ENCODE measurements at regions not wholly inside any gene's neighbourhood (a gene's known extent, or its start where the extent isn't known, plus 50 kb on each side); places are given as distances from the start of the nearest gene placed in this dataset.

DNA sequence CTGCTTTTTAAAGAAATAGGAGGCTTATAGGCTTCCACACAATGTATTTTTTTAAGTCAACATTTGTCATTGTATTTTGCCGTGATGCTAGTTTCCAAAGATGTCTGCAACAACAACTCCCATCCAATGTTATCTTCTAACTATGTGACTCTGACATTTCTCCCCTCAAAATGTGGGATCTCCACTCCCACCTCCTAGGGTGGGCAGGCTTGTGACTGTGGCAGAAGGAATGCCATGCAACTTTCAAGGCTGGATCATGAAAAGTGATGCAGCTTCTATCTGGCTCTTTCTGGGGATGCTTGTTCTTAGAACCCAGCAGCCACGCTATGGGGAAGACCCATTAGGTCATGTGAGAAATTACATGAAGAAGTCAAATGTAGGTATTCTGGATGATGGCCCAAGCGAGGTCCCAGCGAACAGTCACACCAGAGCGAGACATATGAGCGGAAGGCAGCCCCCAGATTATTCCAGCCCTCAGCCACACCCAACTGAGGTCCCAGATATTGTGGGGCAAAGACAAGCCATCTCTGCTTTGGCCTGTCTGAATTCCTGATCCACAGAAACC lies 124.3 kb downstream of the BDH1 start:
- no peaks in the 10 kb centered on the region for H3K23me2 ChIP-seq (ENCODE audit: insufficient read length, low read depth, low read length, poor library complexity, severe bottlenecking)
- TF ChIP-seq, protein P1, sequence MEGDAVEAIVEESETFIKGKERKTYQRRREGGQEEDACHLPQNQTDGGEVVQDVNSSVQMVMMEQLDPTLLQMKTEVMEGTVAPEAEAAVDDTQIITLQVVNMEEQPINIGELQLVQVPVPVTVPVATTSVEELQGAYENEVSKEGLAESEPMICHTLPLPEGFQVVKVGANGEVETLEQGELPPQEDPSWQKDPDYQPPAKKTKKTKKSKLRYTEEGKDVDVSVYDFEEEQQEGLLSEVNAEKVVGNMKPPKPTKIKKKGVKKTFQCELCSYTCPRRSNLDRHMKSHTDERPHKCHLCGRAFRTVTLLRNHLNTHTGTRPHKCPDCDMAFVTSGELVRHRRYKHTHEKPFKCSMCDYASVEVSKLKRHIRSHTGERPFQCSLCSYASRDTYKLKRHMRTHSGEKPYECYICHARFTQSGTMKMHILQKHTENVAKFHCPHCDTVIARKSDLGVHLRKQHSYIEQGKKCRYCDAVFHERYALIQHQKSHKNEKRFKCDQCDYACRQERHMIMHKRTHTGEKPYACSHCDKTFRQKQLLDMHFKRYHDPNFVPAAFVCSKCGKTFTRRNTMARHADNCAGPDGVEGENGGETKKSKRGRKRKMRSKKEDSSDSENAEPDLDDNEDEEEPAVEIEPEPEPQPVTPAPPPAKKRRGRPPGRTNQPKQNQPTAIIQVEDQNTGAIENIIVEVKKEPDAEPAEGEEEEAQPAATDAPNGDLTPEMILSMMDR (conservative IDR thresholded peaks at IDR 0.05), result no peak
- H4K91ac ChIP-seq (ENCODE audit: insufficient read length, low read depth, low read length), result no peak overlapping the region
- H4K20me1 ChIP-seq (ENCODE audit: control insufficient read depth, insufficient read depth, insufficient read length), result no peaks in the 10 kb centered on the region
- no peaks in the 10 kb centered on the region for H3K79me1 ChIP-seq (ENCODE audit: insufficient read depth, low read depth, low read length, poor library complexity, severe bottlenecking)
- H2BK5ac ChIP-seq (ENCODE audit: insufficient read length, low read length), result no peak overlapping the region
- H2BK20ac ChIP-seq (ENCODE audit: low read depth, low read length, poor library complexity, severe bottlenecking), result no peak overlapping the region
- H3K4me2 ChIP-seq (ENCODE audit: insufficient read depth, insufficient read length, low read length), result no peak overlapping the region
- H3K4me1 ChIP-seq (ENCODE audit: insufficient read depth, low read length), result no peaks in the 10 kb centered on the region
- no peak overlapping the region for H3K27ac Mint-ChIP-seq
- no CpG with 5 or more reads among the region's 6 CpGs for WGBS (ENCODE audit: extremely low coverage, insufficient read length, low lambda C conversion rate)
- no peaks in the 10 kb centered on the region for H3K9me3 ChIP-seq (ENCODE audit: control insufficient read depth, low read depth, low read length)
- H3K27ac ChIP-seq (ENCODE audit: insufficient read length, low read depth, low read length), result no peak overlapping the region
- DNase-seq, result no peak
- H3K56ac ChIP-seq (ENCODE audit: insufficient read length, low read depth, low read length), result no peak overlapping the region
- peaks cover 12 to 16% of the 10 kb centered on the region in 2 experiments for H3K4me1 Mint-ChIP-seq
- H3K9me3 Mint-ChIP-seq, result no peaks in the 10 kb centered on the region
- no peak overlapping the region for H2AFZ ChIP-seq (ENCODE audit: low read length)
- H2BK15ac ChIP-seq (ENCODE audit: low read depth, low read length), result no peak overlapping the region
- no peak overlapping the region for H4K8ac ChIP-seq (replicated peaks; ENCODE audit: insufficient read length, low read depth, low read length)
- no peak overlapping the region for H3K4me3 Mint-ChIP-seq
- no peak overlapping the region for H2BK12ac ChIP-seq (ENCODE audit: insufficient read length, low read depth, low read length)
- no peak overlapping the region for H2BK120ac ChIP-seq (ENCODE audit: low read depth, low read length, poor library complexity, severe bottlenecking)
- H3K23ac ChIP-seq (ENCODE audit: insufficient read length, low read depth, low read length), result no peak overlapping the region
- no peak overlapping the region for H3K14ac ChIP-seq (ENCODE audit: insufficient read depth, low read length)
- no peaks in the 10 kb centered on the region for H3K79me2 ChIP-seq (ENCODE audit: insufficient read depth, low read length)
- no peak overlapping the region for H3K18ac ChIP-seq (ENCODE audit: insufficient read length, low read depth, low read length)
- H3K9ac ChIP-seq (ENCODE audit: extremely low read depth, insufficient read length, low read length), result no peak overlapping the region
- H2AK5ac ChIP-seq (ENCODE audit: insufficient read length, low read length), result no peak overlapping the region
- H4K5ac ChIP-seq (ENCODE audit: insufficient read length, low read depth, low read length), result no peak overlapping the region
- H3T11ph ChIP-seq (ENCODE audit: low read length), result no peak overlapping the region
- H3K27me3 ChIP-seq (ENCODE audit: insufficient read depth, low read length), result no peaks in the 10 kb centered on the region; the same call in 1 of the 2 replicates
- no peaks in the 10 kb centered on the region for H3K36me3 Mint-ChIP-seq (ENCODE audit: insufficient read depth in 1 of 3, low read depth in 3 of 3)
- no peak overlapping the region for H3K4ac ChIP-seq (ENCODE audit: low read depth, low read length)
- peaks cover 10% of the 10 kb centered on the region for H3K27me3 Mint-ChIP-seq (ENCODE audit: low read depth)

Measured in H9 (cell line).